GM19328 (cell line): ENCODE measurements at regions not wholly inside any gene's neighbourhood (a gene's known extent, or its start where the extent isn't known, plus 50 kb on each side); places are given as distances from the start of the nearest gene placed in this dataset.
"Not testable (repeated sequence)": the region's sequence is repeated elsewhere in the genome, so short reads cannot be mapped to it uniquely, and the experiment has no call there.

Experiments
- ATAC-seq: cut with Tn5 transposase; IDR thresholded peaks from one replicate; pipeline ENCODE4 v1.9.1; 2021; ENCODE audit warnings: mild to moderate bottlenecking, moderate library complexity; ENCODE audit not compliant: unreplicated experiment

GRCh38 chr1:148210624-148211023, 58.5 kb upstream of the NBPF11 start:
- ATAC-seq, result not testable (repeated sequence)

GRCh38 chr1:148210166-148210565, 58.1 kb upstream of the NBPF11 start:
- not testable (repeated sequence) for ATAC-seq

- not testable (repeated sequence) for ATAC-seq
Measured at GRCh38 chr1:148202013-148202412, 49.9 kb upstream of the NBPF11 start.
